GM12873 (cell line): ENCODE measurements at regions not wholly inside any gene's neighbourhood (a gene's known extent, or its start where the extent isn't known, plus 50 kb on each side); places are given as distances from the start of the nearest gene placed in this dataset.

Source experiments
- TF ChIP-seq, protein P1 (sequence below): IDR thresholded peaks from 2 replicates; pipeline ENCODE4 v1.5.1; 2012; ENCODE audit warnings: low read depth, mild to moderate bottlenecking, moderate library complexity, low read length, control low read depth; ENCODE audit not compliant: insufficient read depth; ENCODE audit errors: missing control alignments

DNA sequence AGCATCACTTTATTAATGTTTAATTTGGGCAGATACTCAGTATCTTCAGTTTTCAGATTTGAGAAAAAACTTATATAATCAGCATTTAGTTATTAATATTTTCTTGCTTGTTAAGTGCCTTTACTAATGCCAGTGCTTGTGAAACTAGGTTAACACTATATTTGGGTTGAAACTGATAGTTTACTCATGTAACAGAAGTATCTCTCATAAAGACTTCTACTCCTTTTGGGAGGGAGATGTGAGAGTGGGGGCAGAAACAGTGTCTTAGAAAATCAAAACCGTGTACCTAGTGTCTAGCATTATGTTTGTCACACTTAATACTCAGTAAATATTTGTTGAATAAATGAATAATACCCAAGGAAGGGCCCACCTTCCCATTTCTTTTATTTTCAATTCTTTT lies 129.5 kb downstream of the MSTN start:
- TF ChIP-seq, protein P1, sequence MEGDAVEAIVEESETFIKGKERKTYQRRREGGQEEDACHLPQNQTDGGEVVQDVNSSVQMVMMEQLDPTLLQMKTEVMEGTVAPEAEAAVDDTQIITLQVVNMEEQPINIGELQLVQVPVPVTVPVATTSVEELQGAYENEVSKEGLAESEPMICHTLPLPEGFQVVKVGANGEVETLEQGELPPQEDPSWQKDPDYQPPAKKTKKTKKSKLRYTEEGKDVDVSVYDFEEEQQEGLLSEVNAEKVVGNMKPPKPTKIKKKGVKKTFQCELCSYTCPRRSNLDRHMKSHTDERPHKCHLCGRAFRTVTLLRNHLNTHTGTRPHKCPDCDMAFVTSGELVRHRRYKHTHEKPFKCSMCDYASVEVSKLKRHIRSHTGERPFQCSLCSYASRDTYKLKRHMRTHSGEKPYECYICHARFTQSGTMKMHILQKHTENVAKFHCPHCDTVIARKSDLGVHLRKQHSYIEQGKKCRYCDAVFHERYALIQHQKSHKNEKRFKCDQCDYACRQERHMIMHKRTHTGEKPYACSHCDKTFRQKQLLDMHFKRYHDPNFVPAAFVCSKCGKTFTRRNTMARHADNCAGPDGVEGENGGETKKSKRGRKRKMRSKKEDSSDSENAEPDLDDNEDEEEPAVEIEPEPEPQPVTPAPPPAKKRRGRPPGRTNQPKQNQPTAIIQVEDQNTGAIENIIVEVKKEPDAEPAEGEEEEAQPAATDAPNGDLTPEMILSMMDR, result no peak

DNA sequence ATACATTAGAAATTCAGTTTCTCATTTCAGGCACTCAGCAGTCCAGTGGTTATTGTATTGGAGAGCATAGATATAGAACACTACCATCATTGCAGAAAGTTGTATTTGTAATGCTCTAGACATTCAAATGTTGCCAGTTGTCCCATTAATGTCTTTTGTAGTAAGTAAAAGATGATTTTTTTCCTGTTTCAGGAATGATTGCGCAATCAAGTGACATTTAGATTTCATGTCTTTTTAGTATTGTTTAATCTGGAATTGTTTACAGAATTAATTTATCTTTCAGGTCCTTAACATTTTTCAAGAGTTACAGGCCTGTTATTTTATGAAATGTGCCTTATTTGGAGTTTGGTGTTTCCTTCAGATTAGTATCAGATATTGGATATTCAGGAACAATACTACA lies 134.7 kb downstream of the MSTN start:
- TF ChIP-seq, protein P1, result no peak
